HEK293T (cell line): ENCODE measurements at regions not wholly inside any gene's neighbourhood (a gene's known extent, or its start where the extent isn't known, plus 50 kb on each side); places are given as distances from the start of the nearest gene placed in this dataset.

ENCODE experiments used
- CTCF ChIA-PET: fragments of 350-600 bp; formaldehyde crosslinking; extraction: SDS; loops from one replicate; lab custom pipeline; 2021; ENCODE audit warnings: antibody characterized with exemption, inconsistent platforms; lab: Yijun Ruan, JAX
- POLR2A ChIA-PET: fragments of 350-600 bp; formaldehyde crosslinking; extraction: SDS; loops from one replicate; lab custom pipeline; 2020; ENCODE audit warnings: antibody characterized with exemption, inconsistent platforms; lab: Yijun Ruan, JAX
- DNase-seq: peaks from one replicate; pipeline ENCODE4 v3.0.0; 2012; ENCODE audit warnings: mixed read lengths; ENCODE audit errors: extremely low spot score
- ARNT ChIP-seq: fragments of 450-650 bp; IDR thresholded peaks from 2 replicates; pipeline ENCODE4 v1.6.1; 2017; ENCODE audit warnings: mild to moderate bottlenecking
- BHLHE40 ChIP-seq: fragments of 450-650 bp; IDR thresholded peaks from 2 replicates; pipeline ENCODE4 v1.6.1; 2016; ENCODE audit warnings: mild to moderate bottlenecking, moderate library complexity, borderline replicate concordance
- CTBP1 ChIP-seq: fragments of 450-650 bp; IDR thresholded peaks from 2 replicates; pipeline ENCODE4 v1.6.1; 2016; ENCODE audit warnings: borderline replicate concordance
- ELF4 ChIP-seq: fragments of 450-650 bp; IDR thresholded peaks from 2 replicates; pipeline ENCODE4 v1.6.1; 2017; ENCODE audit warnings: antibody characterized with exemption
- FOXA1 ChIP-seq: fragments of 450-650 bp; IDR thresholded peaks from 2 replicates; pipeline ENCODE4 v1.6.1; 2016; ENCODE audit warnings: mild to moderate bottlenecking
- FOXK2 ChIP-seq: fragments of 450-650 bp; IDR thresholded peaks from 2 replicates; pipeline ENCODE4 v1.6.1; 2016; ENCODE audit warnings: mild to moderate bottlenecking
- FOXM1 ChIP-seq: fragments of 450-650 bp; IDR thresholded peaks from 2 replicates; pipeline ENCODE4 v1.6.1; 2017; ENCODE audit warnings: mild to moderate bottlenecking, borderline replicate concordance
- HDGF ChIP-seq: fragments of 450-650 bp; IDR thresholded peaks from 2 replicates; pipeline ENCODE4 v1.6.1; 2017; ENCODE audit warnings: antibody characterized with exemption, borderline replicate concordance
- L3MBTL2 ChIP-seq: fragments of 450-650 bp; conservative IDR thresholded peaks from 2 replicates; pipeline ENCODE4 v1.6.1; 2016; ENCODE audit warnings: mild to moderate bottlenecking
- LEF1 ChIP-seq: fragments of 450-650 bp; IDR thresholded peaks from 2 replicates; pipeline ENCODE4 v1.6.1; 2017; ENCODE audit warnings: mild to moderate bottlenecking, borderline replicate concordance
- NFRKB ChIP-seq: fragments of 450-650 bp; IDR thresholded peaks from 2 replicates; pipeline ENCODE4 v1.6.1; 2016; ENCODE audit warnings: mild to moderate bottlenecking, moderate library complexity
- PKNOX1 ChIP-seq: fragments of 450-650 bp; IDR thresholded peaks from 2 replicates; pipeline ENCODE4 v1.6.1; 2016
- SP1 ChIP-seq: fragments of 450-650 bp; IDR thresholded peaks from 2 replicates; pipeline ENCODE4 v1.6.1; 2017
- SUZ12 ChIP-seq: fragments of 450-650 bp; IDR thresholded peaks from 2 replicates; pipeline ENCODE4 v1.6.1; 2016; ENCODE audit warnings: mild to moderate bottlenecking
- TARDBP ChIP-seq: fragments of 450-650 bp; IDR thresholded peaks from 2 replicates; pipeline ENCODE4 v1.6.1; 2016
- ZNF384 ChIP-seq: fragments of 450-650 bp; IDR thresholded peaks from 2 replicates; pipeline ENCODE4 v1.6.1; 2016

GRCh38 chr10:90274721-90275468, 573.5 kb downstream of the KIF20B start:
- DNase-seq = no peak
- POLR2A ChIA-PET = no interaction called here
- TF ChIP-seq FOXK2 = no peak
- TF ChIP-seq NFRKB = no peak
- CTCF ChIA-PET = no interaction called here

DNA sequence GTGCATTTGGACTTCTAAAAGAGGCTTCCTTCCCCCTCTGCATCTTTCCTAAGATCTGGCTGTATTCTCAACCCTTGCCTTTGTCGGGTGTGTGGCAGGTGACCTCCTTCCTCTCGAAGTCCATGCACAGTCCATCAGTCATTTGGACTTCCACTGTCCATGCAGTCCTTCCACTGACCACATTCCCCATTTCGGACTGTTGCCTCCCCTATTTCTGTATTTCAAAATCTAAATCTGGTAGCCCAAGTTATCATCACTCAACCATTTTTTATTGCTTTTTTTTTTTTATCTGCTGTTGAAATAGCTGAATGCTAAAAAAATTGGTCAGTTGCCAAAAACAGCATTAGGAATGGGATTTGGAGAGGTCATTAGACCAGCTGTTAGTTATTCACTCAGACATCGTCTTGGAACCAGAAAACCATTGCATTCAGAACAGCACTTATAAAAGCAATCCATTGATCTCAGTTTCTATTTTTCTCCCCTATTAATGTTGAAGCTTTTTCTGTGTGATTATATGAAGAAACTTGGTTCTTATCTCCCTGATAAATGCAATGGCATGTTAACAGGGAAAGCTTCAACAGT, 575.6 kb downstream of the KIF20B start:
- no peak for TF ChIP-seq FOXM1
- TF ChIP-seq L3MBTL2 = no peak
- no peak for TF ChIP-seq ELF4
- TF ChIP-seq HDGF = no peak
- TF ChIP-seq ZNF384 = no peak
- no peak for TF ChIP-seq LEF1
- no peak for TF ChIP-seq ARNT
- TF ChIP-seq PKNOX1 = no peak
- DNase-seq = no peak
- POLR2A ChIA-PET = no interaction called here
- CTCF ChIA-PET = no interaction called here

DNA sequence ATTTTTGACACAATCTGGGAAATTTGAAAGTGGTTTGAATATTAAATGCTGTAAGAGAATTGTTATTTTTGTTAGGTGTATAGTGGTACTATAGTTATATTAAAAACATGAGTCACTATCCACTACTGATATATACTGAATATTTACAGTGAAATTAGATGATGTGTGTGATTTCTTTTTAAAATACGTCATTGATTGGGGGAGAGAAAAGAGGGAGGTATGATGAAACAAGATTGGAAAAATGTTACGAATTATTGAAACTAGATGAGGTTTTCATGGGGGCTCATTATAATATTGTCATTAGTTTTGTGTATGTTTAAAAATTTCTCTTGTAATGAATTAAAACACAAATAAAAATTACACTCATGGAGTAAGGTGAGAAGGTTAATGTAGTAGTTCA, 571.4 kb downstream of the HTR7 start:
- TF ChIP-seq PKNOX1 (no peak), ZNF384 (no peak), L3MBTL2 (no peak), ARNT (no peak), HDGF (no peak), FOXK2 (no peak), SUZ12 (no peak), TARDBP (no peak), ELF4 (no peak), LEF1 (no peak), BHLHE40 (no peak), NFRKB (no peak), FOXA1 (no peak), FOXM1 (no peak)
- DNase-seq = no peak
- POLR2A ChIA-PET = no interaction called here
- CTCF ChIA-PET = no interaction called here

DNA sequence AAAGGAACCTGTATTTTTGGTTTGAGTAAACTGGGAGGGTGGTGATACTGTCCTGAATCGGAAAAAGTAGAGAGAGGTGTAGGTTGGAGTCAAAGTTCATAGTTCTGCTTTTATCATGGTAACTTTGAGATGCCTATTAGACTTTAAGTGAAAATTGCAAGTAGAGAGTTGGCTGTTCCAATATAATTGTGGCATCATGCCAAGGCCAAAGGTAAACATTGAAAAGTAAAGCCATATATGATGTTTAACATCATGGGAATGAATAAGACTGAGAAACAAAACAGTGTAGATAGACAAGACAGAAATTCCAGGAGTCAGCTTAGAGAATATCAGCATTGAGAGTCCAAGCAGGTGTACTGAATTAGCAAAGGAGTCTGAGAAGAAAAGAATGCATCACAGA, 570.9 kb downstream of the HTR7 start:
- CTCF ChIA-PET = no interaction called here
- TF ChIP-seq L3MBTL2 (no peak), BHLHE40 (no peak), ZNF384 (no peak), SP1 (no peak), FOXM1 (no peak), FOXA1 (no peak), HDGF (no peak), PKNOX1 (no peak), CTBP1 (no peak), ELF4 (no peak), ARNT (no peak), NFRKB (no peak), LEF1 (no peak)

DNA sequence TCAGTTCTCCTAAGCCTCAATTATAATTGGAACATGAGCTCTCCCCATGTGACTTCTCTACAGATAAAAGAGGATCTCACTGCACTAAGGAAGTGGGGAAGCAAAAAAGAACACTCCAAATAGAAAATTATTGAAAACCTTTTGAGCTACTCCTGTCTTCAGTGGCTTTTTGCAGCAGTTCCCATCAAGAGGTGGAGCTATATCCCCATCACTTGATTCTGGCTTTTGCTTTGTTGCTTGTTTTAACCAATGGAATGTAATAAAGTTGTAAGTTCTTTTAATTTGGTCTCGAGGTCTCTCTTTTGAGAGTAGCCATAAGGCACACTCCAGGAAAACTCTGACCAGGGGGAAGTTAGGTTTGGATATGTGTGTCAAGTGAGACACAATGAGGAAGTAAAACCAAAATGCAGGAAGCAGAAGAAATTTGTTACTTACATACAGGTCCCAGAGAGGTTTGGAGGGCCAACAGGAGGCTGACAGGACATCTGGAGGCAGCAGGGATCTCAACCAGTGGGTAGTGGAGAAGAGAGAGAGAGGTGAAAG, 569.4 kb downstream of the HTR7 start:
- ChIA-PET POLR2A (no interaction called here), CTCF (interaction anchor here (0.7 to 1.7 kb wide), 3 partner anchors 9 to 463 kb away, joined by 3 to 14 read pairs (median 5); no protein-coding TSS in a partner anchor)
- no peak for DNase-seq
- TF ChIP-seq FOXA1 (no peak), TARDBP (no peak), SP1 (no peak), SUZ12 (no peak), BHLHE40 (no peak), ZNF384 (no peak), FOXK2 (no peak), ELF4 (no peak), ARNT (no peak), FOXM1 (no peak), CTBP1 (no peak), HDGF (no peak), PKNOX1 (no peak), NFRKB (no peak), LEF1 (no peak), L3MBTL2 (no peak)

More for the DNA sequence above, 570.9 kb downstream of the HTR7 start:
- POLR2A ChIA-PET = no interaction called here
- no peak for DNase-seq
